ENCODE measurements at regions not wholly inside any gene's neighbourhood (a gene's known extent, or its start where the extent isn't known, plus 50 kb on each side); places are given as distances from the start of the nearest gene placed in this dataset.

GRCh38 chr6:160911949-160912348 is 79.6 kb upstream of the MAP3K4 start:
- DNase-seq = no peak

- DNase-seq = no peak
These were observed 79.2 kb upstream of the MAP3K4 start for GRCh38 chr6:160912411-160912810.

- no peak for DNase-seq
These were observed 74.0 kb upstream of the MAP3K4 start for GRCh38 chr6:160917572-160917971.

- no peak for DNase-seq
These were observed 71.7 kb upstream of the MAP3K4 start for GRCh38 chr6:160919723-160920440.

- no peak for DNase-seq
These were observed 70.5 kb upstream of the MAP3K4 start for GRCh38 chr6:160921095-160921494.

- no peak for DNase-seq
These were observed 65.0 kb upstream of the MAP3K4 start for GRCh38 chr6:160926281-160927276.

- no peak for DNase-seq
These were observed 64.2 kb upstream of the MAP3K4 start for GRCh38 chr6:160927416-160927815.

GRCh38 chr6:160929361-160929760 is 62.2 kb upstream of the MAP3K4 start:
- DNase-seq = no peak

GRCh38 chr6:160929831-160930230 is 61.7 kb upstream of the MAP3K4 start:
- no peak for DNase-seq

GRCh38 chr6:160930547-160931377 is 60.8 kb upstream of the MAP3K4 start:
- peak; percentile 35 for DNase-seq

GRCh38 chr6:160931378-160932310 is 59.9 kb upstream of the MAP3K4 start:
- DNase-seq = no peak

- DNase-seq = no peak
These were observed 58.3 kb upstream of the MAP3K4 start for GRCh38 chr6:160933256-160933655.

- DNase-seq = no peak
These were observed 57.4 kb upstream of the MAP3K4 start for GRCh38 chr6:160934157-160934556.

- no peak for DNase-seq
These were observed 51.4 kb upstream of the MAP3K4 start for GRCh38 chr6:160940197-160940596.
